ENCODE measurements at regions not wholly inside any gene's neighbourhood (a gene's known extent, or its start where the extent isn't known, plus 50 kb on each side); places are given as distances from the start of the nearest gene placed in this dataset.

DNA sequence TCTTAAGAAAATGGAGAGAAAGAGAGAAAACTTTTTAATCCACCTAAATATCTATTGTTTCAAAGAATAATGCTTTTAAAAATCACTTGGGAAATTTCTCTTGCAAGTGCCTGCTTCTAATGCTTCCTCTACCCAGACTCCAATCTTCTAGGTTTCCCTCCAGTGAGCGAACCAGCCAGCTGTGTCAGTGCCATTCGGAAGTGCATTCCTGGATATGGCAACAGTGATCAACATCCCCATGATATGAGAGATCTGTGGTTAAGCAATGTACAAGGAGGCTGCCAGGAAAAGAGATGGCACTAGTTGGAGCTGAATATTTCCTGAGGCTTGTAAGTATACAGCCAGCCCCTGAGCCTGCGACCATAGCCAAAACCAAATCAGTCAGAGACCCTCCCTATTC lies 53.3 kb upstream of the KCNMB2 start:
- no peak overlapping the region for H3K4me3 ChIP-seq (ENCODE audit: low read depth, low read length)
- DNase-seq (ENCODE audit: low read depth), result no peak

DNA sequence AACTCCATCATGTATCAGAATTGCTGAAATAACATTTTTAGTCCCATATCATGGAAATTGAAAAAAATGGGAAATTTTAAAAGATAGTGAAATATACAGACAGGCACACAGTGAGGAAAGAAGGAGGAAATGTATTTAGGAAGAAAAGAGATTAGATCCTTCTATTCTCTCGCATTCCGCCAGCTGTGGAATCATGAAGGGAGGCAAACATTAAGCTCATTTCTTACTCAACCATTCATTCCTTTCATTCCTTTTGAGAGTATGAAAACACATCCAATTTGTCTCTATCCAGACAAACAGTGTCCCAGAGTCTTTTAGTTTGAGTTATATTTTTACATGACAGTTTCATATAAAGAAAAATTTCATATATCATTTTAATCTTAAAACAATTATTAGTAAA lies 52.5 kb upstream of the KCNMB2 start:
- DNase-seq (ENCODE audit: low read depth), result peak; percentile 3
- H3K4me3 ChIP-seq (ENCODE audit: low read depth, low read length), result no peak overlapping the region
- TF ChIP-seq, protein P1, sequence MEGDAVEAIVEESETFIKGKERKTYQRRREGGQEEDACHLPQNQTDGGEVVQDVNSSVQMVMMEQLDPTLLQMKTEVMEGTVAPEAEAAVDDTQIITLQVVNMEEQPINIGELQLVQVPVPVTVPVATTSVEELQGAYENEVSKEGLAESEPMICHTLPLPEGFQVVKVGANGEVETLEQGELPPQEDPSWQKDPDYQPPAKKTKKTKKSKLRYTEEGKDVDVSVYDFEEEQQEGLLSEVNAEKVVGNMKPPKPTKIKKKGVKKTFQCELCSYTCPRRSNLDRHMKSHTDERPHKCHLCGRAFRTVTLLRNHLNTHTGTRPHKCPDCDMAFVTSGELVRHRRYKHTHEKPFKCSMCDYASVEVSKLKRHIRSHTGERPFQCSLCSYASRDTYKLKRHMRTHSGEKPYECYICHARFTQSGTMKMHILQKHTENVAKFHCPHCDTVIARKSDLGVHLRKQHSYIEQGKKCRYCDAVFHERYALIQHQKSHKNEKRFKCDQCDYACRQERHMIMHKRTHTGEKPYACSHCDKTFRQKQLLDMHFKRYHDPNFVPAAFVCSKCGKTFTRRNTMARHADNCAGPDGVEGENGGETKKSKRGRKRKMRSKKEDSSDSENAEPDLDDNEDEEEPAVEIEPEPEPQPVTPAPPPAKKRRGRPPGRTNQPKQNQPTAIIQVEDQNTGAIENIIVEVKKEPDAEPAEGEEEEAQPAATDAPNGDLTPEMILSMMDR (conservative IDR thresholded peaks at IDR 0.05; ENCODE audit: low read depth, low read length), result no peak

More for the DNA sequence above, 53.3 kb upstream of the KCNMB2 start:
- TF ChIP-seq, protein P1 (conservative IDR thresholded peaks at IDR 0.05; ENCODE audit: low read depth, low read length), result no peak

DNA sequence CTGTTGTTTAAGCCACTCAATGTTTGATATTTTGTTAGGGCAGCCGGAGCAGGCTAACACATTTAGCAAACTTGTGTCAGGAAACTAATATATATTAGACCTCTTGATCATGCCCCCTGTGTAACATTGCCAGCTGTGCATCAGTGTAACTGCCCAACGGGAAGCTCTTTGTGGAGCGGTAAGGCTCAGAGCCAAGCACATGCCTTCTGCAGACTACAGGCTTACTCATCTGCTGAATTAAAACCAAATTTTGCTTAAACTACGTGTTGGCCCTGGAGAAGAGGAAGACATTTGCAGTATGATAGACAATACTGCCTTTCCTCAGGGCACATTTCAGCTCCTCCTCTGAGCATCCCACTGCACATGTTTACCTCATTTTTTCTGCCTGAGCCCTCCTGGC lies 50.5 kb upstream of the KCNMB2 start:
- TF ChIP-seq, protein P1 (conservative IDR thresholded peaks at IDR 0.05; ENCODE audit: low read depth, low read length), result no peak
- peak; percentile 14 for DNase-seq (ENCODE audit: low read depth)
- H3K4me3 ChIP-seq (ENCODE audit: low read depth, low read length), result no peak overlapping the region

Data from choroid plexus epithelial cell (primary cell).